MCF 10A (cell line): ENCODE measurements at regions not wholly inside any gene's neighbourhood (a gene's known extent, or its start where the extent isn't known, plus 50 kb on each side); places are given as distances from the start of the nearest gene placed in this dataset.
A peak's percentile ranks its signal among the peaks of the same experiment; 100 is the strongest.

Source experiments
- BruUV-seq: library from RNA; stranded (reverse); fragments of 400-500 nt; replicated peaks from 2 replicates; lab custom pipeline; 2021; lab: Mats Ljungman, UMichigan
- CTCF ChIA-PET: fragments of 300-600 bp; sonication (Branson Sonifier 250); formaldehyde crosslinking; extraction: SDS; loops from one replicate; lab custom pipeline; 2021; ENCODE audit warnings: antibody characterized with exemption, inconsistent platforms; lab: Yijun Ruan, JAX
- POLR2A ChIA-PET: fragments of 300-600, 350-650 bp; sonication (Branson Sonifier 250); formaldehyde crosslinking; extraction: SDS; loops from one replicate; lab custom pipeline; 2020; ENCODE audit warnings: antibody characterized with exemption, inconsistent platforms; lab: Yijun Ruan, JAX
- DNase-seq: peaks from one replicate; pipeline ENCODE4 v3.0.0-alpha.2; 2018; ENCODE audit not compliant: unreplicated experiment
- H3K27ac Mint-ChIP-seq: one replicate; pipeline ENCODE4 v1.8.0; 2022; ENCODE audit warnings: mild to moderate bottlenecking, low read depth, mixed read lengths; ENCODE audit not compliant: unreplicated experiment
- H3K27me3 Mint-ChIP-seq: one replicate; pipeline ENCODE4 v1.8.0; 2022; ENCODE audit warnings: mixed read lengths; ENCODE audit not compliant: insufficient read depth, unreplicated experiment
- H3K36me3 Mint-ChIP-seq: one replicate; pipeline ENCODE4 v1.8.0; 2022; ENCODE audit warnings: mild to moderate bottlenecking, moderate library complexity, mixed read lengths; ENCODE audit not compliant: insufficient read depth, unreplicated experiment
- H3K4me1 Mint-ChIP-seq: one replicate; pipeline ENCODE4 v1.8.0; 2022; ENCODE audit warnings: mixed read lengths; ENCODE audit not compliant: insufficient read depth, unreplicated experiment
- H3K4me3 Mint-ChIP-seq: one replicate; pipeline ENCODE4 v1.8.0; 2022; ENCODE audit warnings: mild to moderate bottlenecking, moderate library complexity, mixed read lengths; ENCODE audit not compliant: unreplicated experiment
- H3K9me3 Mint-ChIP-seq: one replicate; pipeline ENCODE4 v1.8.0; 2022; ENCODE audit warnings: mixed read lengths; ENCODE audit not compliant: unreplicated experiment
- CTCF ChIP-seq: fragments of 200-600 bp; IDR thresholded peaks from one replicate; pipeline ENCODE4 v1.8.0; 2022; ENCODE audit warnings: antibody characterized with exemption, mild to moderate bottlenecking; ENCODE audit not compliant: unreplicated experiment
- intact Hi-C: fragments of 100-400 bp; cut with micrococcal nuclease; formaldehyde crosslinking; loops from 2 replicates; pipeline ENCODE4 v1.14.1; 2022

- no peaks in the 10 kb centered on the region for H3K9me3 Mint-ChIP-seq
- intact Hi-C loops, result no loop called here
- no peak for DNase-seq
- H3K4me3 Mint-ChIP-seq, result no peak overlapping the region
- ChIA-PET POLR2A (no interaction called here), CTCF (interaction anchor here (0.5 kb wide), 1 partner anchor 1123 kb away, joined by 3 read pairs; no protein-coding TSS in a partner anchor)
- no peaks in the 10 kb centered on the region for H3K36me3 Mint-ChIP-seq
- no peak overlapping the region for H3K27ac Mint-ChIP-seq
- peaks cover 7% of the 10 kb centered on the region for H3K4me1 Mint-ChIP-seq
- no TSS peak for BruUV-seq
- no peaks in the 10 kb centered on the region for H3K27me3 Mint-ChIP-seq
- TF ChIP-seq CTCF, result no peak
Measured at GRCh38 chr4:73001885-73002284, 67.6 kb downstream of the COX18 start.

- Mint-ChIP-seq H3K4me1 (peaks cover 7% of the 10 kb centered on the region), H3K27ac (no peak overlapping the region), H3K4me3 (no peak overlapping the region), H3K36me3 (no peaks in the 10 kb centered on the region), H3K9me3 (no peaks in the 10 kb centered on the region), H3K27me3 (no peaks in the 10 kb centered on the region)
- ChIA-PET CTCF (no interaction called here), POLR2A (no interaction called here)
- DNase-seq, result peak; percentile 75
- no TSS peak for BruUV-seq
- no peak for TF ChIP-seq CTCF
- intact Hi-C loops, result no loop called here
Measured at GRCh38 chr4:72997409-72997808, 72.1 kb downstream of the COX18 start.

- H3K36me3 Mint-ChIP-seq, result no peaks in the 10 kb centered on the region
- no peak overlapping the region for H3K27ac Mint-ChIP-seq
- DNase-seq, result no peak
- intact Hi-C loops, result no loop called here
- H3K9me3 Mint-ChIP-seq, result no peaks in the 10 kb centered on the region
- peaks cover 7% of the 10 kb centered on the region for H3K4me1 Mint-ChIP-seq
- POLR2A ChIA-PET, result interaction anchor here (0.5 kb wide), 1 partner anchor 367 kb away, joined by 4 read pairs; no protein-coding TSS in a partner anchor
- no peaks in the 10 kb centered on the region for H3K27me3 Mint-ChIP-seq
- BruUV-seq, result no TSS peak
- CTCF ChIA-PET, result interaction anchor here (1.1 to 1.4 kb wide), 3 partner anchors 9 to 26 kb away, joined by 3 to 4 read pairs (median 4); no protein-coding TSS in a partner anchor
- H3K4me3 Mint-ChIP-seq, result no peak overlapping the region
- no peak for TF ChIP-seq CTCF
Measured at GRCh38 chr4:72994670-72995069, 74.8 kb downstream of the COX18 start.

- intact Hi-C loops, result no loop called here
- ChIA-PET CTCF (interaction anchor here (0.8 to 1.4 kb wide), 4 partner anchors 9 to 489 kb away, joined by 3 to 6 read pairs (median 4); no protein-coding TSS in a partner anchor), POLR2A (no interaction called here)
- no peaks in the 10 kb centered on the region for H3K27me3 Mint-ChIP-seq
- no peak overlapping the region for H3K27ac Mint-ChIP-seq
- no peak overlapping the region for H3K4me3 Mint-ChIP-seq
- peaks cover 7% of the 10 kb centered on the region for H3K4me1 Mint-ChIP-seq
- no peaks in the 10 kb centered on the region for H3K36me3 Mint-ChIP-seq
- no peak for DNase-seq
- no TSS peak for BruUV-seq
- H3K9me3 Mint-ChIP-seq, result no peaks in the 10 kb centered on the region
- no peak for TF ChIP-seq CTCF
Measured at GRCh38 chr4:72993876-72994275, 75.6 kb downstream of the COX18 start.
